Smooth muscle cell (in vitro differentiated cells): ENCODE measurements at regions not wholly inside any gene's neighbourhood (a gene's known extent, or its start where the extent isn't known, plus 50 kb on each side); places are given as distances from the start of the nearest gene placed in this dataset.

Source experiments
- DNase-seq: peaks from one replicate; lab custom pipeline; 2025; ENCODE audit not compliant: unreplicated experiment; lab: John Stamatoyannopoulos, UW
- H2AFZ ChIP-seq: fragments of 200-600 bp; sonication (generic); 2 replicates; pipeline ENCODE4 v1.6.0; 2016; ENCODE audit warnings: antibody characterized with exemption, low read depth, mild to moderate bottlenecking
- H3F3A ChIP-seq: fragments of 200-600 bp; sonication (generic); 2 replicates; pipeline ENCODE4 v1.6.0; 2017; ENCODE audit warnings: antibody characterized with exemption, low read depth
- H3K27ac ChIP-seq: fragments of 200-600 bp; sonication (generic); 2 replicates; pipeline ENCODE4 v1.5.1; 2016; ENCODE audit warnings: low read depth, mild to moderate bottlenecking
- H3K27me3 ChIP-seq: fragments of 200-600 bp; sonication (generic); 2 replicates; pipeline ENCODE4 v1.6.1; 2016; ENCODE audit warnings: low read depth, mild to moderate bottlenecking
- H3K36me3 ChIP-seq: fragments of 200-600 bp; sonication (generic); 2 replicates; pipeline ENCODE4 v1.5.1; 2016; ENCODE audit warnings: low read depth
- H3K4me1 ChIP-seq: fragments of 200-600 bp; sonication (generic); 2 replicates; pipeline ENCODE4 v1.5.1; 2016; ENCODE audit warnings: low read depth
- H3K4me2 ChIP-seq: fragments of 200-600 bp; sonication (generic); 2 replicates; pipeline ENCODE4 v1.6.0; 2016; ENCODE audit warnings: mild to moderate bottlenecking
- H3K4me3 ChIP-seq: fragments of 200-600 bp; sonication (generic); 2 replicates; pipeline ENCODE4 v1.5.1; 2016; ENCODE audit warnings: mild to moderate bottlenecking
- H3K79me2 ChIP-seq: fragments of 200-600 bp; sonication (generic); 2 replicates; pipeline ENCODE4 v1.6.0; 2016; ENCODE audit warnings: low read depth, mild to moderate bottlenecking
- H3K9ac ChIP-seq: fragments of 200-600 bp; sonication (generic); 2 replicates; pipeline ENCODE4 v1.6.0; 2016; ENCODE audit warnings: low read depth
- H3K9me3 ChIP-seq: fragments of 200-600 bp; sonication (generic); replicated peaks from 2 replicates; pipeline ENCODE4 v1.5.1; 2016; ENCODE audit warnings: low read depth
- H4K20me1 ChIP-seq: fragments of 200-600 bp; sonication (generic); 2 replicates; pipeline ENCODE4 v1.6.0; 2016; ENCODE audit warnings: low read depth
- CTCF ChIP-seq: fragments of 200-600 bp; sonication (generic); IDR thresholded peaks from 2 replicates; pipeline ENCODE4 v1.5.1; 2017; ENCODE audit warnings: borderline replicate concordance, mild to moderate bottlenecking, antibody characterized with exemption; ENCODE audit not compliant: insufficient read depth, poor library complexity, severe bottlenecking
- WGBS: methylation state at CpG from one replicate; pipeline ENCODE4 v1.1.7; 2016; ENCODE audit warnings: low lambda C conversion rate; 5-methylcytosine and 5-hydroxymethylcytosine counted together

GRCh38 chr5:2482778-2483177 is 268.7 kb downstream of the IRX2 start:
- no peaks in the 10 kb centered on the region for H4K20me1 ChIP-seq
- H3K27ac ChIP-seq, result no peak overlapping the region
- no peak for DNase-seq
- no peaks in the 10 kb centered on the region for H3K4me1 ChIP-seq
- H2AFZ ChIP-seq, result no peak overlapping the region
- H3K9me3 ChIP-seq, result peaks cover 4% of the 10 kb centered on the region
- no peak for TF ChIP-seq CTCF
- no peak overlapping the region for H3K4me3 ChIP-seq
- no peak overlapping the region for H3K4me2 ChIP-seq
- H3K36me3 ChIP-seq, result no peaks in the 10 kb centered on the region
- H3F3A ChIP-seq, result no peaks in the 10 kb centered on the region
- H3K79me2 ChIP-seq, result no peaks in the 10 kb centered on the region
- no peaks in the 10 kb centered on the region for H3K27me3 ChIP-seq
- no peak overlapping the region for H3K9ac ChIP-seq

DNA sequence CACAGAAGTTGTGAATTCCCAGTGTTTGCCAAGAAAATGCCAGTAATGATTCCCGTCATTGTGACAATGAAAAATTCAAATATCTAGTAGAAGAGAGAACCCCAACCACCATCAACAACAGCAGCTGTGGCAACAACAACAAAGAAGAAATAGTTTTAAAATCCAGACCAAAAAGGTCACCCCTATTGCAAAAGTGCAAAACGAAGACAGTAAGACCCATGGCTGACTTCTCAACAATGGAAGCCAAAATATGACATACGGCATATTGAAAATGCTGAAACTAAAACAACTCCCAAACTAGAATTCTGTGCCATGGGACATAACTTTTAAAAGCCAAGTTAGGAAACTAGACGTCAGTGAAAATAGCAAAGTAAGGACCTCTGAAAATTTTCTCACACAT is 270.6 kb downstream of the IRX2 start:
- Histone ChIP-seq H2AFZ (no peak overlapping the region), H3K4me3 (no peak overlapping the region), H3K79me2 (no peaks in the 10 kb centered on the region), H3K4me2 (no peak overlapping the region), H3K9ac (no peak overlapping the region), H3K36me3 (no peaks in the 10 kb centered on the region), H3K9me3 (peaks cover 4% of the 10 kb centered on the region), H3K4me1 (no peaks in the 10 kb centered on the region), H3K27ac (no peak overlapping the region), H4K20me1 (no peaks in the 10 kb centered on the region), H3K27me3 (no peaks in the 10 kb centered on the region), H3F3A (no peaks in the 10 kb centered on the region)
- WGBS, result 87% methylated on average over 4 of the region's 4 CpGs
- no peak for TF ChIP-seq CTCF
- no peak for DNase-seq

DNA sequence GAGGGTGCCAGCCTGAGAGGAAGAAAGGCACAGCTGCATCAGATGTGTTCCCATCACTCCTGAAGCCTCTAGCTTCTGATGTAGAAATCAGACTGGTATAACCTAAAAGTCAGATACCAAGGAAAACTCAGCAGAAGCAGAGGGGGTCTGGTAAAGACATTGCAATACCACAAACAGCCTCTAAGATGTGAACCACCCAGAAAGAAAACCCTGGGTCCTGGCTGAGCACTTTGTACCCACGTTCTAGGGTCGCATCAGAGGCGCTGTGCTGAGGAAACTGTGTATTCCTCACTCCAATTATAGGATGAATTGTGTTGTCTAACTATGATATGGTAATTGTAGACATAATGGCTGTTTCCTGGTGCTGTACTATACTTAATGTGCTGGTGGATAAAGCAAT is 275.6 kb downstream of the IRX2 start:
- no peaks in the 10 kb centered on the region for H3K79me2 ChIP-seq
- H3F3A ChIP-seq, result no peaks in the 10 kb centered on the region
- H3K9ac ChIP-seq, result no peak overlapping the region
- no peaks in the 10 kb centered on the region for H3K36me3 ChIP-seq
- no peaks in the 10 kb centered on the region for H3K9me3 ChIP-seq
- H3K27me3 ChIP-seq, result no peaks in the 10 kb centered on the region
- no peak overlapping the region for H2AFZ ChIP-seq
- no peak for DNase-seq
- no peak overlapping the region for H3K4me3 ChIP-seq
- no peaks in the 10 kb centered on the region for H4K20me1 ChIP-seq
- 81% methylated on average over 3 of the region's 3 CpGs for WGBS
- H3K27ac ChIP-seq, result no peak overlapping the region
- no peaks in the 10 kb centered on the region for H3K4me1 ChIP-seq
- TF ChIP-seq CTCF, result no peak
- no peak overlapping the region for H3K4me2 ChIP-seq

GRCh38 chr5:2472670-2473069 is 278.8 kb downstream of the IRX2 start:
- DNase-seq, result no peak
- H2AFZ ChIP-seq, result no peak overlapping the region
- TF ChIP-seq CTCF, result no peak
- no peak overlapping the region for H3K4me3 ChIP-seq
- no peak overlapping the region for H3K27ac ChIP-seq
- H3K9me3 ChIP-seq, result no peaks in the 10 kb centered on the region
- H3K36me3 ChIP-seq, result no peaks in the 10 kb centered on the region
- H3K4me2 ChIP-seq, result no peak overlapping the region
- no peaks in the 10 kb centered on the region for H3K4me1 ChIP-seq
- H3K27me3 ChIP-seq, result no peaks in the 10 kb centered on the region
- no peaks in the 10 kb centered on the region for H4K20me1 ChIP-seq
- H3K9ac ChIP-seq, result no peak overlapping the region
- no peaks in the 10 kb centered on the region for H3K79me2 ChIP-seq
- WGBS, result 96% methylated on average over 5 of the region's 5 CpGs
- no peaks in the 10 kb centered on the region for H3F3A ChIP-seq
